Fibroblast of pulmonary artery (primary cell): ENCODE measurements at regions not wholly inside any gene's neighbourhood (a gene's known extent, or its start where the extent isn't known, plus 50 kb on each side); places are given as distances from the start of the nearest gene placed in this dataset.

Experiments used
- DNase-seq: peaks from one replicate; pipeline ENCODE4 v3.0.0-alpha.2; 2010; ENCODE audit warnings: low read depth
- H3K4me3 ChIP-seq: replicated peaks from 2 replicates; pipeline ENCODE4 v1.5.1; 2011; ENCODE audit warnings: low read depth, mild to moderate bottlenecking, control low read depth, low read length, moderate library complexity
- TF ChIP-seq, protein P1 (sequence below): IDR thresholded peaks from 2 replicates; pipeline ENCODE4 v1.5.1; 2011; ENCODE audit warnings: mild to moderate bottlenecking, control low read depth, low read length, inconsistent platforms; ENCODE audit errors: missing control alignments

DNA sequence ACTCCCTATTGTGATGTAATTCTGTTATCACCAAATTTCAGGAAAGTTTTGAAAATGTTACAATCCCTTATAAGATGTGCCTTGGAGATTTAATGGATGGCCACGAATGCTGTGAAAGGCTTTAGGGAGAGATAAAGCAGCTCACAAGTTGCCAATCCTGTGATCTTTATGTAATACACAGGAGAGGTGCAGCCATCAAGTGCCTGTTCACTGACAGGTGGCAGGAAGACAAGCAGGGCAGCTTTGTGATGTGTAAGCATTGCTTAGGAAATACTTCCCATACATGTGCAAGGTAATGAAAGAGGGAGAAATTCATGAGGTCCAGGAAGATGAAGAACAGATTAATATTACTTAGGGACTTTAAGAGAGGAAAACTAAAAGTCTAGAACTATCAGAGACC, 628.8 kb downstream of the SLITRK6 start:
- H3K4me3 ChIP-seq, result no peak overlapping the region
- no peak for DNase-seq
- TF ChIP-seq, protein P1, sequence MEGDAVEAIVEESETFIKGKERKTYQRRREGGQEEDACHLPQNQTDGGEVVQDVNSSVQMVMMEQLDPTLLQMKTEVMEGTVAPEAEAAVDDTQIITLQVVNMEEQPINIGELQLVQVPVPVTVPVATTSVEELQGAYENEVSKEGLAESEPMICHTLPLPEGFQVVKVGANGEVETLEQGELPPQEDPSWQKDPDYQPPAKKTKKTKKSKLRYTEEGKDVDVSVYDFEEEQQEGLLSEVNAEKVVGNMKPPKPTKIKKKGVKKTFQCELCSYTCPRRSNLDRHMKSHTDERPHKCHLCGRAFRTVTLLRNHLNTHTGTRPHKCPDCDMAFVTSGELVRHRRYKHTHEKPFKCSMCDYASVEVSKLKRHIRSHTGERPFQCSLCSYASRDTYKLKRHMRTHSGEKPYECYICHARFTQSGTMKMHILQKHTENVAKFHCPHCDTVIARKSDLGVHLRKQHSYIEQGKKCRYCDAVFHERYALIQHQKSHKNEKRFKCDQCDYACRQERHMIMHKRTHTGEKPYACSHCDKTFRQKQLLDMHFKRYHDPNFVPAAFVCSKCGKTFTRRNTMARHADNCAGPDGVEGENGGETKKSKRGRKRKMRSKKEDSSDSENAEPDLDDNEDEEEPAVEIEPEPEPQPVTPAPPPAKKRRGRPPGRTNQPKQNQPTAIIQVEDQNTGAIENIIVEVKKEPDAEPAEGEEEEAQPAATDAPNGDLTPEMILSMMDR, result no peak

DNA sequence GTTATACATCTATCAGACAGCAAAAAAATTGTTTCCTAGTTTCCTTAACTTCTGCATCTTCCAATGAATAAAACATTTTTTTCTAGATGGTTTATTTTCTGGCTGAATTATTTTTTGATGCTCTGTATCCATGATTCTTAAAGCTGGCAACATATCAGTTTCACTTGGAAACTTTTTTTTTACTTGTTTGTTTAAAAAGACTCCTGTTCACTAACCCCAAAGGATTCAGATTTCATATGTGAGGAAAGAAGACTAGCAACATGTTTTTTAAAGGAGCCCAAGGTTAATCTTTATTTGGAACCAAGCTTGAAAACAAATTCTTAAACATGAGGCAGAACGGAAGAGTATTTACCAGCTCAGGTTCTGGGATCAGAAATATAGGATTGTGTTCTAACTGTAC, 632.3 kb downstream of the SLITRK6 start:
- DNase-seq, result no peak
- TF ChIP-seq, protein P1, result no peak
- H3K4me3 ChIP-seq, result no peak overlapping the region

DNA sequence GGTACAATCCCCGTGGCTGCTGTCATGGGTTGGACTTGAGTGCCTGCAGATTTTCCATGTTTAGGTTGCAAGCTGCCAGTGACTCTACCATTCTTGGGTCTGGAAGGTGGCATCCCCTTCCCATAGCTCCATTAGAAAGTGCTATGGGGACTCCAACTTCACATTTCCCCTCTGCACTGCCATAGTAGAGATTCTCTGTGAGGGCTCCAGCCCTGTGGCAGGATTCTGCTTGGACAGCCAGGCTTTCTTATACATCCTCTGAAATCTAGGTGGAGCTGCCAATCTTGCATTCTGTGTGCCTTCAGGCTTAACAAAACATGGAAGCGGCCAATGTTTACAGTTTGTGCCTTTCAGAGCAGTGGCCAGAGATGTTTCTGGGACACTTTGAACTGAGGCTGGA, 636.2 kb downstream of the SLITRK6 start:
- TF ChIP-seq, protein P1, result no peak
- no peak overlapping the region for H3K4me3 ChIP-seq
- DNase-seq, result no peak

DNA sequence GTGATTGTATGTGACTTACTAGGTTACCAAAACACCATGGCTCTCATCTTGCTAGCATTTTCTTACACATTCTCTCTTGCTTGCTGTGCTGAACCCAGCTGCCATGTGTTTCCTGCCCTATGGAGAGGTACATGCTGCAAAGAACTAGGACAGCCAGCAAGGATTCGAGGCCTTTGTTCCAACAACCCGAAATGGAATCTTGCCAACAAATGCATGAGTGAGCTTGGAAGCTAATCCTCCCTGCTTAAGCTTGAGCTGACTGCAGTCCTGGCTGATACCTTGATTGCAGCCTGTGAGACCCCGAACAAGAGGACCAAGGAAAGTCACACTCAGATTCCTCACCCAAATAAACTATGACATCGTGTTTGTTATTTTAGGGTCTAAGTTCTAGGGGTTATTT, 651.2 kb downstream of the SLITRK6 start:
- peak; percentile 53 for DNase-seq
- no peak overlapping the region for H3K4me3 ChIP-seq
- TF ChIP-seq, protein P1, result no peak

DNA sequence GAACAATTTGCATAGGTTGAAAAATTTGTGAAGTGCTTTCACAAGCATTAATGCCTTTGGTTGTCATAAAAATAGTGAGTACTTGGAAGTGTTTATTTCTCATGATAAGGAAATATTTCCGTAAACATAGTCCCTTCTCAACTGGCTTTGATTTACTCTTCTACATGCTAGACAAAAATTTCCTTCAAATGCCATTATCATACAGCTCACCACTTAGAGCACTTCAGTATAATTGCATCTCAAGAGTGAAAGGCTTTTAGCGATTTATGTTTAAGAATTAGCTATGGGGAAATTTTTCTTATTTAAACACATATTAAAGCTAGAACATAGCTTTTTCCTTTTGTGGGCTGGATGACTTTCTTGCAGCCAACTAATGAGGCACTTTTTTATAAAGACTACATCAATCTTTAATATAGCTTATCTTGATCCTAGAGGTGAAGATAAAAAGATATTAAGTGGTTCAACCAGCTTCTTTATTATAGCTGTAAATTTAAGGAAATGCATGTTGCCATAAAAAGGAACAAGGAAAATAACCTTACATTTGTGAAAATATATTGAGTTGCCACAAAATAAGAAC, 656.8 kb downstream of the SLITRK6 start:
- TF ChIP-seq, protein P1, result no peak
- DNase-seq, result no peak

DNA sequence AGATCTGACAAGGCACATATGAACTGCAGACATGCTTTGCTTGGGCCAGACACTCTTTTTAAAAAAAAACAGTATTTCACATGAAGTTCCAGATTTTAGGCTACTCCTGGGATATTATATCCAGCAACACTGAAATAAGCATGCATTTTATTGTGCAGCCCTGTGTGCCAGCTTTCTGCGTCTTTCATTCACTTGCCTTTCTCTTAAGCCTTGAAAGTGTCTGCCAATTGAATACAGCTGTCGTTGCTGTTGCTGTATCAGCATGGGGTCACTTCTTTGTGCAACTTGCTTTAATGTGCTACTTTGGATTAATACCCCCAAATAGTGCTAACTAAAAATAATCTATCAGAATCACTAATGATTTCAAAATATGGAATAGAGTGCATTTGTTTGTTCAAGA, 657.8 kb downstream of the SLITRK6 start:
- H3K4me3 ChIP-seq, result no peak overlapping the region
- no peak for DNase-seq
- TF ChIP-seq, protein P1, result no peak

More for the DNA sequence above, 656.8 kb downstream of the SLITRK6 start:
- no peak overlapping the region for H3K4me3 ChIP-seq

DNA sequence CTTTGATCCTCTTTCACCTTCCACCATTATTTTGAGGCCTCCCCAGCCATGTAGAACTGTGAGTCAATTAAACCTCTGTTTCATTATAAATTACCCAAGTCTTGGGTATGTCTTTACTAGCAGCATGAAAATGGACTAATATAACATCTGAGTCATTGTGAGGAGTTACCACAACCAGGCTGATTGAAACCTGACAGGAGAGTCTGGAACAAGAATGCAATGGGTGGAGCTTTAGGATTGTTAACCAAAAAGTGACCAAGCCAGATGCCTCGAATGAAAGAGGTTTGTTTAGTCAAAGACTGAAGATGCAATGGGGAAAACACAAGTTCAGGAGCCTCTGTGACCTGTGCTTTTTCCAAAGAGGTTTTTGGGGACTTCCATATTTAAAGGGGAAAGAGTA, 659.0 kb downstream of the SLITRK6 start:
- no peak for DNase-seq
- H3K4me3 ChIP-seq, result no peak overlapping the region
- TF ChIP-seq, protein P1, result no peak
